IMR-90 (cell line): ENCODE measurements at regions not wholly inside any gene's neighbourhood (a gene's known extent, or its start where the extent isn't known, plus 50 kb on each side); places are given as distances from the start of the nearest gene placed in this dataset.

Experiments
- ATAC-seq: fragments of 200-7000 bp; cut with Tn5 transposase; 2 replicates; pipeline ENCODE4 v1.9.1; 2020; ENCODE audit warnings: low read depth, mild to moderate bottlenecking, moderate library complexity
- BruUV-seq: library from RNA; stranded (reverse); fragments of 400-500 nt; replicated peaks from 2 replicates; lab custom pipeline; 2021; lab: Mats Ljungman, UMichigan
- CTCF ChIA-PET: fragments of 300-600 bp; formaldehyde crosslinking; extraction: SDS; loops from one replicate; lab custom pipeline; 2021; ENCODE audit warnings: antibody characterized with exemption; lab: Yijun Ruan, JAX
- POLR2A ChIA-PET: fragments of 300-600 bp; sonication (Branson Sonifier 250); formaldehyde crosslinking; loops from one replicate; lab custom pipeline; 2022; ENCODE audit warnings: antibody characterized with exemption; ENCODE audit not compliant: unreplicated experiment; lab: Charles Lee
- DNase-seq: peaks from one replicate; pipeline ENCODE4 v3.0.0; 2013
- H2AFZ ChIP-seq: replicated peaks from 2 replicates; pipeline ENCODE3; 2013; ENCODE audit warnings: low read length, mild to moderate bottlenecking; ENCODE audit not compliant: poor library complexity
- H2AK5ac ChIP-seq: 2 replicates; pipeline ENCODE4 v1.6.1; 2013; ENCODE audit warnings: low read depth, low read length, inconsistent platforms
- H2AK9ac ChIP-seq: replicated peaks from 2 replicates; pipeline ENCODE3; 2013; ENCODE audit warnings: mild to moderate bottlenecking, low read depth, low read length, moderate library complexity; ENCODE audit not compliant: poor library complexity
- H2BK120ac ChIP-seq: 2 replicates; pipeline ENCODE4 v1.6.1; 2013; ENCODE audit warnings: low read depth, low read length, inconsistent platforms
- H2BK15ac ChIP-seq: 3 replicates; pipeline ENCODE4 v1.6.1; 2013; ENCODE audit warnings: low read depth, low read length, inconsistent platforms
- H2BK20ac ChIP-seq: 2 replicates; pipeline ENCODE4 v1.6.1; 2013; ENCODE audit warnings: low read depth, mild to moderate bottlenecking, inconsistent platforms, low read length, moderate library complexity
- H2BK5ac ChIP-seq: 2 replicates; pipeline ENCODE4 v1.6.1; 2013; ENCODE audit warnings: mild to moderate bottlenecking, low read depth, low read length, inconsistent platforms; ENCODE audit not compliant: poor library complexity, severe bottlenecking
- H3K14ac ChIP-seq: replicated peaks from 2 replicates; pipeline ENCODE4 v1.6.1; 2013; ENCODE audit warnings: low read depth, low read length, inconsistent platforms
- H3K18ac ChIP-seq: 2 replicates; pipeline ENCODE4 v1.6.1; 2013; ENCODE audit warnings: low read depth, low read length, control low read depth
- H3K23ac ChIP-seq: 2 replicates; pipeline ENCODE4 v1.6.1; 2013; ENCODE audit warnings: low read depth, low read length, inconsistent platforms
- H3K27ac ChIP-seq: 2 replicates; pipeline ENCODE4 v1.5.1; 2013; ENCODE audit warnings: mild to moderate bottlenecking, control low read depth, low read length; ENCODE audit not compliant: insufficient read depth
- H3K27me3 ChIP-seq: 2 replicates; pipeline ENCODE4 v1.6.1; 2013; ENCODE audit warnings: low read length; ENCODE audit not compliant: control insufficient read depth, insufficient read depth
- H3K36me3 ChIP-seq: 2 replicates; pipeline ENCODE4 v1.6.1; 2013; ENCODE audit warnings: low read length, mixed read lengths; ENCODE audit not compliant: control insufficient read depth, insufficient read depth
- H3K4ac ChIP-seq: 2 replicates; pipeline ENCODE4 v1.6.1; 2013; ENCODE audit warnings: low read depth, low read length, inconsistent platforms
- H3K4me1 ChIP-seq: 2 replicates; pipeline ENCODE4 v1.6.1; 2013; ENCODE audit warnings: low read length, mixed read lengths; ENCODE audit not compliant: control insufficient read depth, insufficient read depth
- H3K4me2 ChIP-seq: 2 replicates; pipeline ENCODE4 v1.6.1; 2013; ENCODE audit warnings: low read depth, mild to moderate bottlenecking, control low read depth, low read length, moderate library complexity
- H3K4me3 ChIP-seq: 2 replicates; pipeline ENCODE4 v1.5.1; 2013; ENCODE audit warnings: low read depth, mild to moderate bottlenecking, control low read depth, low read length, moderate library complexity; ENCODE audit not compliant: insufficient read depth
- H3K56ac ChIP-seq: 2 replicates; pipeline ENCODE4 v1.6.1; 2013; ENCODE audit warnings: low read length, inconsistent platforms; ENCODE audit not compliant: insufficient read depth; ENCODE audit errors: extremely low read depth
- H3K79me1 ChIP-seq, 2 experiments: 2 replicates each; pipeline ENCODE4 v1.6.1; 2013; ENCODE audit warnings: low read length in 2 of 2, inconsistent platforms in 1 of 2, low read depth in 1 of 2
- H3K9ac ChIP-seq: 2 replicates; pipeline ENCODE4 v1.6.1; 2013; ENCODE audit warnings: low read depth, low read length, control low read depth
- H3K9me1 ChIP-seq: 2 replicates; pipeline ENCODE4 v1.6.1; 2013; ENCODE audit warnings: low read length, inconsistent platforms; ENCODE audit not compliant: insufficient read depth
- H3K9me3 ChIP-seq: 2 replicates; pipeline ENCODE4 v1.6.1; 2013; ENCODE audit warnings: low read length; ENCODE audit not compliant: control insufficient read depth, insufficient read depth
- H4K20me1 ChIP-seq: 2 replicates; pipeline ENCODE4 v1.6.1; 2013; ENCODE audit warnings: low read length, inconsistent platforms; ENCODE audit not compliant: insufficient read depth
- H4K5ac ChIP-seq: 2 replicates; pipeline ENCODE4 v1.6.1; 2013; ENCODE audit warnings: mild to moderate bottlenecking, low read depth, low read length, control low read depth
- H4K8ac ChIP-seq, 2 experiments: 2 replicates each; pipeline ENCODE4 v1.6.1; 2013; ENCODE audit warnings: low read depth in 2 of 2, low read length in 2 of 2, control low read depth in 1 of 2, inconsistent platforms in 1 of 2
- H4K91ac ChIP-seq: 2 replicates; pipeline ENCODE4 v1.6.1; 2013; ENCODE audit warnings: low read depth, low read length, inconsistent platforms; ENCODE audit not compliant: insufficient read depth
- MAFK ChIP-seq: IDR thresholded peaks from 2 replicates; pipeline ENCODE4 v1.6.1; 2012; ENCODE audit warnings: low read depth, low read length, improper control_type of control experiment
- NFE2L2 ChIP-seq: fragments of 150-350 bp; IDR thresholded peaks from 2 replicates; pipeline ENCODE4 v1.6.1; 2016; ENCODE audit warnings: low read depth, mild to moderate bottlenecking, low read length
- RAD21 ChIP-seq: IDR thresholded peaks from 2 replicates; pipeline ENCODE4 v1.6.1; 2012; ENCODE audit warnings: low read length, improper control_type of control experiment
- WGBS, 2 experiments: methylation state at CpG; one replicate each; pipeline versions ENCODE4 v1.1.5 to v1.1.7; 2013; ENCODE audit warnings: missing lambda C conversion rate in 2 of 2; ENCODE audit not compliant: insufficient read length in 1 of 2; ENCODE audit errors: extremely low coverage in 2 of 2; 5-methylcytosine and 5-hydroxymethylcytosine counted together
- dilution Hi-C: fragments of 300-500 bp; cut with HindIII; formaldehyde crosslinking; loops from one replicate; pipeline ENCODE4 v1.14.3; 2018; ENCODE audit warnings: low sequenced_read_pairs; ENCODE audit not compliant: unreplicated experiment
- in situ Hi-C: fragments of 300-500 bp; cut with MboI; formaldehyde crosslinking; loops from 3 replicates; pipeline ENCODE4 v1.14.3; 2019; ENCODE audit warnings: low sequenced_read_pairs, inconsistent platforms, mixed read lengths
- intact Hi-C: fragments of 100-400 bp; cut with micrococcal nuclease; formaldehyde crosslinking; loops from 2 replicates; pipeline ENCODE4 v1.10.0; 2022

- Histone ChIP-seq H3K9ac (no peak overlapping the region), H4K5ac (no peak overlapping the region), H2BK5ac (no peak overlapping the region), H3K23ac (no peak overlapping the region), H2AK5ac (no peak overlapping the region), H3K9me1 (no peaks in the 10 kb centered on the region), H2AFZ (peak overlapping the region; percentile 28), H2BK15ac (no peak overlapping the region), H4K8ac (no peak overlapping the region), H3K56ac (no peak overlapping the region), H3K4me3 (no peak overlapping the region), H3K4ac (no peak overlapping the region), H3K36me3 (no peaks in the 10 kb centered on the region), H3K18ac (no peak overlapping the region), H3K27me3 (peaks cover 18% of the 10 kb centered on the region), H3K4me2 (no peak overlapping the region), H4K91ac (no peak overlapping the region), H3K9me3 (no peaks in the 10 kb centered on the region), H2BK20ac (no peak overlapping the region), H3K4me1 (no peaks in the 10 kb centered on the region), H2BK120ac (no peak overlapping the region), H2AK9ac (no peak overlapping the region), H3K27ac (no peak overlapping the region), H4K20me1 (no peaks in the 10 kb centered on the region), H3K14ac (no peak overlapping the region), H3K79me1 (no peaks in the 10 kb centered on the region)
- TF ChIP-seq RAD21 (no peak), NFE2L2 (no peak), MAFK (no peak)
- ChIA-PET CTCF (no interaction called here), POLR2A (no interaction called here)
- BruUV-seq: no TSS peak
- dilution Hi-C loops: no loop called here
- in situ Hi-C loops: no loop called here
- intact Hi-C loops: no loop called here
- DNase-seq (no peak), ATAC-seq (peak; percentile 46)
- WGBS, 2 experiments: no CpG with 5 or more reads among the region's 7 CpGs
Observed at GRCh38 chr5:74415695-74416102, 224.8 kb downstream of the ENC1 start.
